ENCODE measurements at regions not wholly inside any gene's neighbourhood (a gene's known extent, or its start where the extent isn't known, plus 50 kb on each side); places are given as distances from the start of the nearest gene placed in this dataset.

DNA sequence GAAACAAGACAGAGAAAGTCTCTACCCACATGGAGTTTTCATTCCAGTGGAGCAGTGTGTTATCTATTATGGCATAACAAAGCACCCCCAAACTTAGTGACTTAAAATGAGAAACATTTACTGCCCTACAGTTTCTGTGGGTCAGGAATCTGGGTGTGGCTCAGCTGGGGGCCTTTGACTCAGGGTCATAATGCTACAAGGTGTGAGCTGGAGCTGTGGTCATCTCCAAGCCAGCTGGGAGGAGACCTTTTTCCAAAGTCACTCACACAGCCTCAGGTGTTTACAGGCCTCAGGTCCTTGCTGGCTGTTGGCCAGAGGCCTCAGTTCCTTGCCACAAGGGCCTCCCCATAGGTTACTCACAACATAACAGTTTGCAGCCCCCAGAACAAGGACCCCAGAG lies 169.2 kb downstream of the ETAA1 start:
- Histone ChIP-seq H3K4me1 (replicated peaks in 1 of 2) (peaks cover under 1 to 11% of the 10 kb centered on the region in 2 donors), H3K27me3 (no peaks in the 10 kb centered on the region), H3K27ac (no peak overlapping the region), H3K9me3 (replicated peaks in 1 of 3) (no peaks in the 10 kb centered on the region), H3K4me3 (no peak overlapping the region), H3K36me3 (replicated peaks in 1 of 2) (no peaks in the 10 kb centered on the region)
- DNase-seq = no peak
- intact Hi-C loops (cut with DNase I) = no loop called here
- no peak for TF ChIP-seq POLR2A (IDR thresholded peaks at IDR 0.05)
- TF ChIP-seq, protein P1, sequence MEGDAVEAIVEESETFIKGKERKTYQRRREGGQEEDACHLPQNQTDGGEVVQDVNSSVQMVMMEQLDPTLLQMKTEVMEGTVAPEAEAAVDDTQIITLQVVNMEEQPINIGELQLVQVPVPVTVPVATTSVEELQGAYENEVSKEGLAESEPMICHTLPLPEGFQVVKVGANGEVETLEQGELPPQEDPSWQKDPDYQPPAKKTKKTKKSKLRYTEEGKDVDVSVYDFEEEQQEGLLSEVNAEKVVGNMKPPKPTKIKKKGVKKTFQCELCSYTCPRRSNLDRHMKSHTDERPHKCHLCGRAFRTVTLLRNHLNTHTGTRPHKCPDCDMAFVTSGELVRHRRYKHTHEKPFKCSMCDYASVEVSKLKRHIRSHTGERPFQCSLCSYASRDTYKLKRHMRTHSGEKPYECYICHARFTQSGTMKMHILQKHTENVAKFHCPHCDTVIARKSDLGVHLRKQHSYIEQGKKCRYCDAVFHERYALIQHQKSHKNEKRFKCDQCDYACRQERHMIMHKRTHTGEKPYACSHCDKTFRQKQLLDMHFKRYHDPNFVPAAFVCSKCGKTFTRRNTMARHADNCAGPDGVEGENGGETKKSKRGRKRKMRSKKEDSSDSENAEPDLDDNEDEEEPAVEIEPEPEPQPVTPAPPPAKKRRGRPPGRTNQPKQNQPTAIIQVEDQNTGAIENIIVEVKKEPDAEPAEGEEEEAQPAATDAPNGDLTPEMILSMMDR (IDR thresholded peaks at IDR 0.05) = no peak

DNA sequence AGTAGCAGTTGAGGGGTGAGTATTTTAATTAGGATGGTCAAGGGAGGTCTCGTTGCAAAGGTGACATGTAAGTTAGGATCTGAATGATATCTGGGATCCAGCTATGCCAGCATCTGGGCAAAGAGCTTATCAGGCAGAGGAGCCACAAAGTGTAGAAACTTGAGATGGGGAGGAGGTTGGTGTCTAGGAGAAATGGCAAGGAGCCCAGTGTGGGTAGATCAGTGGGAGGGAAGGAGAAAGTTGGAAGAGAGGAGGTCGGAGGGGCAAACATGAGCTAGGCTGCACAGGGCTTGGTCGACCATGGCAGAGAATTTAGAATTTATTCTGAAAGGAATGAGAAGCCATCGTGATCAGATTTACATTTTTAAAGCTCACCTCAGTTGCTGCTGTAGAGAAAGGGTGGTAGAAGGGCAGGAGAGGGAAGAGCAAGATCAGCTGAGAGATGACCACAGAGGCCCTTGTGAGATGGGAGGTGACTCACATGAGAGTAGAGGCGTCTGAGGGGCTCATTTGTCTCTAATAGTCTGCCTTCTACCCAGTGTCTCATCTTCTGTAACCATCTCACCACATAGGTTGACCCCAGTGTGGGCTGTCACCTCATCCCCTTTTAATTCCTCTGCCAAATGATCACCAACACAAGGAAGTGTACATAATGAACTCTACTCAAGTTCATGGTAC lies 170.0 kb downstream of the ETAA1 start:
- no peaks in the 10 kb centered on the region for H3K27me3 ChIP-seq
- H3K4me3 ChIP-seq = no peak overlapping the region
- 81 to 88% (median 87%) methylated on average over 5 of the region's 5 CpGs for WGBS, 4 donors
- H3K4me1 ChIP-seq (replicated peaks in 1 of 2) = peaks cover 0 to 3% of the 10 kb centered on the region in 2 donors
- no peak overlapping the region for H3K27ac ChIP-seq
- no peaks in the 10 kb centered on the region for H3K36me3 ChIP-seq (replicated peaks in 1 of 2)
- no peaks in the 10 kb centered on the region for H3K9me3 ChIP-seq (replicated peaks in 1 of 3)
- TF ChIP-seq POLR2A (IDR thresholded peaks at IDR 0.05) = no peak
- TF ChIP-seq, protein P1 (IDR thresholded peaks at IDR 0.05) = no peak
- intact Hi-C loops (cut with DNase I) = no loop called here
- no peak for DNase-seq

DNA sequence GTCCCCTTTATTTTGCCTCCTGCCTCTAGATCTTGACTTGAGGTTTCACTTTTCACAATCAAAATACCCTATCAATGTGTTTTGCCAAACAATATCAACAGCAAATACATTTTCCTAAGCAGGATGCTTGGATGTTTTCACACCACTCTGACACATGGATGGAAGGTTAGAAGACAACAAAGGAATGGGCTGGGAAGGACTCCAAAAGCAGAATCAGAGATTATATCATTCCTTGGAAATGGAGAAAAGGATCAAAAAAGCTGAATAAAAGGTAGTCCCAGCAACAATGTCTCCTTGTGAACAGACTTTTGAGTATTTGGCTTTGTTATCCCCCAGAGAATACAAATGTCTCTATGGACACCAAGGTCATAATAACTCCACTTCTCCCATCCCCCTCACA lies 170.8 kb downstream of the ETAA1 start:
- TF ChIP-seq, protein P1 (IDR thresholded peaks at IDR 0.05) = no peak
- no peak for TF ChIP-seq POLR2A (IDR thresholded peaks at IDR 0.05)
- H3K27me3 ChIP-seq = no peaks in the 10 kb centered on the region
- H3K4me3 ChIP-seq = no peak overlapping the region
- H3K27ac ChIP-seq = no peak overlapping the region
- no peaks in the 10 kb centered on the region for H3K9me3 ChIP-seq (replicated peaks in 1 of 3)
- intact Hi-C loops (cut with DNase I) = no loop called here
- H3K4me1 ChIP-seq (replicated peaks in 1 of 2) = no peaks in the 10 kb centered on the region
- H3K36me3 ChIP-seq (replicated peaks in 1 of 2) = no peaks in the 10 kb centered on the region
- no peak for DNase-seq

DNA sequence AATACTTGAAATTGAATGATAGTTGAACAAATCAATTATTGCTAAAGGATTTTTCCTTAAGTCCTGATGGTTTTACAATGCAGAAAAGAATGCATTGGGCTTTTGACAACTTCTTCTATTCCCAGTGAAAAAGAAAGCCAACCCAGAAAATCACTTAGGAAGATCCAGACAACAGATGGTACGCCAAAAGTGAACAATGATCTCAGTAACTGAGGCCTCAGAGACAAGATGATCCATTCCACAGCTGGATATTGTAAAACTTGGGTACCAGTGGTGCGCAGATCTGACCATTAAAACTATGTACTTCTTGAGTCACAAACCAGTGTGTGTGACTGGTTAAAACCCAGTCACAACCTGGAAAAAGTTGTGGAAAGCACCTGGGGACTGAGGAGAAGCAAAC lies 173.5 kb downstream of the ETAA1 start:
- Histone ChIP-seq H3K4me3 (no peak overlapping the region), H3K9me3 (replicated peaks in 1 of 3) (no peaks in the 10 kb centered on the region), H3K27ac (no peak overlapping the region), H3K4me1 (replicated peaks in 1 of 2) (no peaks in the 10 kb centered on the region), H3K27me3 (no peaks in the 10 kb centered on the region), H3K36me3 (replicated peaks in 1 of 2) (no peaks in the 10 kb centered on the region)
- intact Hi-C loops (cut with DNase I) = no loop called here
- 45 to 96% (median 63%) methylated on average over 2 of the region's 2 CpGs for WGBS, 4 donors
- no peak for TF ChIP-seq POLR2A (IDR thresholded peaks at IDR 0.05)
- TF ChIP-seq, protein P1 (IDR thresholded peaks at IDR 0.05) = no peak
- no peak for DNase-seq

All from adrenal gland (tissue), 9 donors.